Astrocyte of the spinal cord (primary cell): ENCODE measurements at regions not wholly inside any gene's neighbourhood (a gene's known extent, or its start where the extent isn't known, plus 50 kb on each side); places are given as distances from the start of the nearest gene placed in this dataset.

Source experiments
- DNase-seq: peaks from one replicate; pipeline ENCODE4 v3.0.0; 2011; ENCODE audit warnings: low read depth, low spot score
- H3K4me3 ChIP-seq: 2 replicates; pipeline ENCODE4 v1.5.1; 2011; ENCODE audit warnings: low read depth, mild to moderate bottlenecking, low read length, moderate library complexity
- CTCF ChIP-seq: IDR thresholded peaks from 2 replicates; pipeline ENCODE4 v1.5.1; 2012; ENCODE audit warnings: low read depth, mild to moderate bottlenecking, low read length, inconsistent platforms
- in situ Hi-C: cut with HindIII; loops from 2 replicates; pipeline ENCODE4 v1.10.0; 2017; ENCODE audit warnings: low sequenced_read_pairs

DNA sequence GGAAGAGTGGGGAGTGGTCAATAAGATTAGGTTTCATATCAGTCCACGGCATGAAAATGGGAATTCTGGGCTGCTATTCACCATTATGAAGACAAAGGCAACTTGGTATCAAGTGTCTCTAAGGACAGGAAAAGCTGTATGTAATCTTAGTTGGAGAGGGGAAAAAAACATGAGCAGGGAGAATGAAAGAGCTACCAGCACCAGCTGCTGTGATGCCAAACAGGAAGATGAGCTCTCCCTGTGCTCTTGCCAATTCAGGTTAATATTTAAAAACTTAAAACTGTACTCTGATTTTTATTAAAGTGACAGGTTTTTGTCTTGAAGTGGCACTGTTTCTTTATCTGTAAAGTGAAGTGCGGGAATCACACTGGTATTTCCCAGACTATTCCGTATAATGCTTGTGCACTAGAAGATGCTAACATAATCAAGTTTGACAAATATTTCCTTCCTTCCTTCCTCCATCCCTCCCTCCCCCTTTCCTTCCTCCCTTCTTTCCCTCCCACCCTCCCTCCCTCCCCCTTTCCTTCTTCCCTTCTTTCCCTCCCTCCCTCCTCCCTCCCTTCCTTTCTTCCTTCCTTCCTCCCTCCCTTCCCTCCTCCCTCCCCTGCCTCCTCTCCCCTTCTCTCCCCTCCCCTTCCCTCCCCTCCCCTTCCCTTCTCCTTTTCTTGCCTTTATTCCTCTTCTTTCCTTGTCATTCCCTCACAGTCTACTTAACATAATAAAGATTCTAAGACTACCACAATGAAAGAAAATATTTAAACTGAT is 1383.0 kb upstream of the C9orf72 start:
- in situ Hi-C loops, result no loop called here
- TF ChIP-seq CTCF, result no peak
- H3K4me3 ChIP-seq, result no peak overlapping the region
- DNase-seq, result no peak

DNA sequence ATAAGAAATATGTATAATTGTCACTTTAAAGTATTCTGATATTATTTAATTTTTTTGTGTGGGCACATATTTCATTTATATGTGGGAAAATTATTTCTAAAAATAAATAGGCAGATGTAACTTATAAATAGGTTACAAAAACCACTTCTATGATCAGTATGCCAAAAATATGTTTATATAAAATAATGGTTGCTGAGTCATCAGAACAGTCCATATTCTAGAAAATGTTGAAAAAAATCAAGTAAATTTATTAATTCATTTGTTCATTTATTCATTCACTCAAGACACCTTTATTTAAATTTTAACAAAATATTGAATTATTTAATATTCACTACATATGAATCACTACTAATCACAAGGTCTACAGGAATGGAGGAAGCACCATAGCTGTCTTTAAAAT is 1387.3 kb upstream of the C9orf72 start:
- TF ChIP-seq CTCF, result no peak
- in situ Hi-C loops, result no loop called here
- H3K4me3 ChIP-seq, result no peak overlapping the region
- no peak for DNase-seq

- in situ Hi-C loops, result no loop called here
- TF ChIP-seq CTCF, result no peak
- DNase-seq, result no peak
- no peak overlapping the region for H3K4me3 ChIP-seq
Observed at GRCh38 chr9:28961623-28962022, 1388.3 kb upstream of the C9orf72 start.

- no peak for TF ChIP-seq CTCF
- in situ Hi-C loops, result no loop called here
- H3K4me3 ChIP-seq, result no peak overlapping the region
- DNase-seq, result no peak
Observed at GRCh38 chr9:28967226-28967625, 1393.9 kb upstream of the C9orf72 start.

GRCh38 chr9:28970241-28970654 is 1397.0 kb upstream of the C9orf72 start:
- DNase-seq, result no peak
- H3K4me3 ChIP-seq, result no peak overlapping the region
- in situ Hi-C loops, result no loop called here
- TF ChIP-seq CTCF, result no peak

GRCh38 chr9:28971881-28972280 is 1398.6 kb upstream of the C9orf72 start:
- in situ Hi-C loops, result no loop called here
- no peak overlapping the region for H3K4me3 ChIP-seq
- DNase-seq, result no peak
- no peak for TF ChIP-seq CTCF
